ENCODE measurements at regions not wholly inside any gene's neighbourhood (a gene's known extent, or its start where the extent isn't known, plus 50 kb on each side); places are given as distances from the start of the nearest gene placed in this dataset.

DNA sequence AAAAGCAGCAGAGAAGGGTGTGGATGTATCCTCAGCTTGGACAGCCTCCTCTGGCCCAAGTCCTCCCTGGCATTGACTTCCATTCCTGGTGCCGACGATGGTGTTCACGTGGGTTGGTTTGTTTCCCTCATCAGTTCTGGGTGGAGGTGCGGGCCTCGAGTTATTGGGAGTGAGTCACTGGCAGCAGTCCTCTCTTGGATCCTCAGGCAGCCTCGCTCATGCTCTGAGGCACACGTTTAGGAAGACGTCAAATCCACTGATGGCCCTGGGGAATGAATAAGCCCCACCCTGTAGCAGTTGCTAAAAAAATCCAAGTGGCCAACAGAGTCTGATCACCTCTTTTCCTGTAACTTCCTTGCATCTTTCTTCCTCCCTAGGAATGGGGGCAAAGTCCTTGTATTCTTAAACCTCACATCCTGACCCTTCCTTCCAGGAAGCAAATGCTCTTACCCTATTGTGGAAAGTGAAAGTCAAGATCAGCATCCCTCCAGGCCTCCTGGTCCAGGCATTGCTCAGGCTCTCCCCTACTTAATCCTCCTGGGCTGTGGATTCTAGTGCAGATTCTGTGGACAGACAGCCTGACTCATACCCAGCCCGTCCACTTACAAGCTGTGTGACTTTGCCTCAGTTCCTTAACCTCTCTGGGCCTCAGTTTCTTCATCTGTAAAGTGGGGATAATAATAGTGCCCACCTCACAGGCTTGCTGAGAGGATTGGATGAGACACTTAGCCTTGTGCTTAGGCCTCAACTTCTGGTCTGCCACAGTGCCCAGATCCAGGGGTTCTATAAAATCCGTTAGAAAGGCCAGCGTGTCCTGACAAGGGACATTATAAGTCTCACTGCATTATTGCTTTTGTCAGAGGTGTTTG is 111.1 kb downstream of the TLR5 start:
- DNase-seq (ENCODE audit: low read depth): no peak
- H3K4me3 ChIP-seq (ENCODE audit: low read depth, low read length): no peak overlapping the region
- TF ChIP-seq, protein P1, sequence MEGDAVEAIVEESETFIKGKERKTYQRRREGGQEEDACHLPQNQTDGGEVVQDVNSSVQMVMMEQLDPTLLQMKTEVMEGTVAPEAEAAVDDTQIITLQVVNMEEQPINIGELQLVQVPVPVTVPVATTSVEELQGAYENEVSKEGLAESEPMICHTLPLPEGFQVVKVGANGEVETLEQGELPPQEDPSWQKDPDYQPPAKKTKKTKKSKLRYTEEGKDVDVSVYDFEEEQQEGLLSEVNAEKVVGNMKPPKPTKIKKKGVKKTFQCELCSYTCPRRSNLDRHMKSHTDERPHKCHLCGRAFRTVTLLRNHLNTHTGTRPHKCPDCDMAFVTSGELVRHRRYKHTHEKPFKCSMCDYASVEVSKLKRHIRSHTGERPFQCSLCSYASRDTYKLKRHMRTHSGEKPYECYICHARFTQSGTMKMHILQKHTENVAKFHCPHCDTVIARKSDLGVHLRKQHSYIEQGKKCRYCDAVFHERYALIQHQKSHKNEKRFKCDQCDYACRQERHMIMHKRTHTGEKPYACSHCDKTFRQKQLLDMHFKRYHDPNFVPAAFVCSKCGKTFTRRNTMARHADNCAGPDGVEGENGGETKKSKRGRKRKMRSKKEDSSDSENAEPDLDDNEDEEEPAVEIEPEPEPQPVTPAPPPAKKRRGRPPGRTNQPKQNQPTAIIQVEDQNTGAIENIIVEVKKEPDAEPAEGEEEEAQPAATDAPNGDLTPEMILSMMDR (conservative IDR thresholded peaks at IDR 0.05; ENCODE audit: low read depth, low read length): no peak

DNA sequence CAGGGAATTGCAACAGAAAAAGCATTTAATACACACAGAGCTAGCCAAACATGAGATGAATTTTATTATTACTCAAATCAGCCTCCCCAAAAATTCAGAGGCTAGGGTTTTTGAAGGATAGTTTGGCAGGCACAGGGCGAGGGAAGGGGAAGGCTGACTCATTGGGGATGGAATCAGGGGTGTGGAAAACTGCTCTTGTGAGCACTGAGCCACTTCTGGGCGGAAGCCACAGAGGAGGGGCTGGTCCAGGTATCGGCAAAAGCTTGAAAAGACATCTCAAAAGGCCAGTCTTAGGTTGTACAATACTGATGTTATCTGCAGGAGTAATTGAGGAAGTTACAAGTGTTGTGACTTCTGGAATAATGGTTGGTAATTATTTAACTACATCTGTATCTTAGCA is 109.4 kb downstream of the TLR5 start:
- DNase-seq (ENCODE audit: low read depth): no peak
- H3K4me3 ChIP-seq (ENCODE audit: low read depth, low read length): no peak overlapping the region
- TF ChIP-seq, protein P1 (conservative IDR thresholded peaks at IDR 0.05; ENCODE audit: low read depth, low read length): no peak

DNA sequence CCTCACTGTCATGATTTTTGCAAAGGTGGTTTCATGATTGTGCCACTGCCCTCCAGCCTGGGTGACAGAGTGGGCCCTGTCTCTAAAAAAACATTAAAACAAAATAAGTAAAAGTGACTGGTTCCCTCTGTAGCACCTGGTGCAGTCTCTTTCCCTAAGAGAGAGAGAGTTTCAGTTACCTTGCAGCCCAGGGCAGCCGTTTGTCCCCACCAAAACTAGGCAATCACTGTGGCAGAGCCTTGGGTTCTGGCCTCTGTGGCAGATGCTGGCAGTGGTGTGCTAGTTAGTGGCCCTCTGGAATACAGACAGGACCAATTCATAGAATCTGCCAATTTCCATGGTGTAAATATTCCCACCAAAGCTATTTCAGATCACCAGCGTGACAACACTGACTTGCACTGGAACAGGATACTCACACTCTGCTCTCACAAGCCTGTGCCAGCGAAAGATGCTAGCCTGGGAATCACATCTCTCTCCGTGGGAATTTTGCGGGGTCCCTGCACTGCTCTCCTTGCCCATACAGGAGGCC is 108.7 kb downstream of the TLR5 start:
- no peak for DNase-seq (ENCODE audit: low read depth)
- H3K4me3 ChIP-seq (ENCODE audit: low read depth, low read length): no peak overlapping the region
- TF ChIP-seq, protein P1 (conservative IDR thresholded peaks at IDR 0.05; ENCODE audit: low read depth, low read length): no peak

DNA sequence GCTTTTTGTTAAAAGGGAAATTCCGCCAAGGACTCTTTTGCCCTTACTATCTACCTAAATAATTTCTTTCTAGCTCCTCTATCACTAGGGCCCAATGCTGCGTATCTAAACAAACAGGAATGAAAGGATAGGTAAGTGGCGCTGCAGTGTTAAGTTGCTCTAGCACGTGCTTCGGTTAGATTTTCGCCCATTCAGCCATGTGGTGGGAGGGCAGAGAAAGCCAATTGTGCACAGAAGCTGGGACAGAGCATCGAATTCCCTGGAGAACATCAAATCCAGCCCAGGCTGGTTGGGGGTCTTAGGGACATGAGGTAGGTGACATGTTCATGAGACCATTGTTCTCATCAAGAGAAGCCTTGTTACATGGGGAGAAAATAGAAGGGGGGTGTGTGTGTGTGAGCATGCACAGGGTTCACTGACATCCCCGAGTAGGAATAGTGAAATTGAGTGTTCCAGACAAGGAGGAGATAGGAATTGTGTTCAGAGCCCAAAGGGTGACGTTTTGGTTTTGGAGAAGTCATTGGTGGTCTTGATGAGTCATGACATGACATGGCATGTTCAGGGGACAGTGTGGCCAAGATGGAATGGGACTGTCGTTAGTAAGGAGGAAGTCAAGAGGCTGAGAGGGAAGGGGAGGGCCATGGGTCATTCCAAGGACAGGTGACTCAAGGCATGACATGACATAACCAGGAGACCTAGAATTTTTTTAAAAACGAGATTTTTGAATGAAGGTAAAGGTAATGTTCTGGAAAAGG is 107.1 kb downstream of the TLR5 start:
- no peak for DNase-seq (ENCODE audit: low read depth)
- TF ChIP-seq, protein P1 (conservative IDR thresholded peaks at IDR 0.05; ENCODE audit: low read depth, low read length): no peak

DNA sequence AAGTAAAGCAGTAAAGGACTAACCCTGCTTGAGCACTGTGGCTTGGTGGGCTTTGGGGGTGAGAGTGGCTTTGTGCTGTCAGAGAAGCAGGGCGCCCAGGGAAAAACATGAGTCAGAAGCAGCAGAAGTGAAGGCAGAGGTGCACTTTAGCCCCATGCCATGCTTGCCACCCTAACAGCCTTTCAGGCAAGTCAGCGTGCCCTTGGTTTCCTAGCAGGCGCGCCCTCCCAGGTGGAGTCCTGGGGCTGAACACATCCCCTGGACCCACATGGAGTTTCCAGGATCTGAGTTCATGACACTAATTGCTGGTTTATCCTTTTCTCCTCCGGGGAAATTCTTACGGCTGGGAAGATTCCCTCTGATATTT is 106.6 kb downstream of the TLR5 start:
- H3K4me3 ChIP-seq (ENCODE audit: low read depth, low read length): no peak overlapping the region
- TF ChIP-seq, protein P1 (conservative IDR thresholded peaks at IDR 0.05; ENCODE audit: low read depth, low read length): no peak

More for the DNA sequence above, 107.1 kb downstream of the TLR5 start:
- no peak overlapping the region for H3K4me3 ChIP-seq (ENCODE audit: low read depth, low read length)

DNA sequence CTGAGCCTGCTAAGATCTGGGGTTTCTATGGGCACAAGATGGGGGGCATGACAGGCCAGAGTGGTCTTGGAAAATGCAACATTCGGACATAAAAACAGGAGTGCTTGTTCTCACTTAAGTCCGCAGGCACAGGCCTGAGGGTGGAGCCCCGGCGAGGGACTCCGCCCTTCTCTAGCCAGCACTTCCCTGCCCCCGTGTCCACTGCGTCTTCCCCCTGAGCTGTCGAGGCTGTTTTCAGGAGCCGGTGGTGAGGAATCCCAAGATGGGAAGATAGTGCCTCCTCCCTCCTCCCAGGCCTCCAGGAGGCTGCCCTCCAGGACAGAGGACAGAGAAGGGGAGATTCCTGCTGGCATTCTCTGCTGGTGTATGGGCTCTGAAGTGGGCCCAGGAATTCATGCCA is 105.2 kb downstream of the TLR5 start:
- TF ChIP-seq, protein P1 (conservative IDR thresholded peaks at IDR 0.05; ENCODE audit: low read depth, low read length): no peak
- H3K4me3 ChIP-seq (ENCODE audit: low read depth, low read length): no peak overlapping the region
- DNase-seq (ENCODE audit: low read depth): no peak

More for the DNA sequence above, 106.6 kb downstream of the TLR5 start:
- DNase-seq (ENCODE audit: low read depth): no peak
